Prostate gland (tissue), 2 donors: ENCODE measurements at regions not wholly inside any gene's neighbourhood (a gene's known extent, or its start where the extent isn't known, plus 50 kb on each side); places are given as distances from the start of the nearest gene placed in this dataset.

Experiments used
- DNase-seq: peaks from one replicate; pipeline ENCODE4 v3.0.0-alpha.2; 2019; ENCODE audit warnings: low spot score
- H3K27ac ChIP-seq, 2 donors: fragments of 200-600 bp; sonication (generic); 2 replicates each; pipeline ENCODE4 v1.5.1; 2017 to 2019
- H3K27me3 ChIP-seq: fragments of 200-600 bp; sonication (generic); replicated peaks from 2 replicates; pipeline ENCODE4 v1.5.1; 2019; ENCODE audit not compliant: insufficient read depth
- H3K36me3 ChIP-seq, 2 donors: fragments of 200-600 bp; sonication (generic); 1 replicate in 1 of 2; 2 replicates in 1 of 2; pipeline versions ENCODE4 v1.5.1 to v1.8.1; 2017 to 2019
- H3K4me1 ChIP-seq: fragments of 200-600 bp; sonication (generic); replicated peaks from 2 replicates; pipeline ENCODE4 v1.5.1; 2019
- H3K4me3 ChIP-seq, 2 donors: fragments of 200-600 bp; sonication (generic); 2 replicates each; pipeline ENCODE4 v1.5.1; 2017 to 2019
- H3K9me3 ChIP-seq: fragments of 200-600 bp; sonication (generic); 2 replicates; pipeline ENCODE4 v1.5.1; 2017
- CTCF ChIP-seq, 4 experiments: fragments of 200-600 bp in 2 of 4; fragments of 450-650 bp in 2 of 4; sonication (generic) in 2 of 4; IDR thresholded peaks; 1 replicate in 3 of 4; 2 replicates in 1 of 4; pipeline ENCODE4 v1.5.1; 2016 to 2019; ENCODE audit warnings: antibody characterized with exemption in 4 of 4, mild to moderate bottlenecking in 2 of 4, moderate library complexity in 2 of 4
- POLR2A ChIP-seq: fragments of 450-650 bp; IDR thresholded peaks from one replicate; pipeline ENCODE4 v1.6.1; 2016; ENCODE audit warnings: antibody characterized with exemption, mild to moderate bottlenecking
- POLR2AphosphoS5 ChIP-seq: sonication (generic); formaldehyde crosslinking; IDR thresholded peaks from one replicate; pipeline ENCODE4 v1.6.1; 2017; ENCODE audit warnings: antibody characterized with exemption
- WGBS: methylation state at CpG from one replicate; pipeline ENCODE4 v1.1.5; 2018; 5-methylcytosine and 5-hydroxymethylcytosine counted together
- intact Hi-C: fragments of 100-400 bp; cut with DNase I; formaldehyde crosslinking; loops from one replicate; pipeline ENCODE4 v1.14.2; 2022

GRCh38 chr5:168176941-168177340, 114.5 kb upstream of the WWC1 start:
- DNase-seq, result no peak
- H3K4me3 ChIP-seq, result no peak overlapping the region
- H3K27me3 ChIP-seq, result no peaks in the 10 kb centered on the region
- intact Hi-C loops, result loop anchor here (5.0 kb wide), 1 partner anchor 90 kb away; no protein-coding TSS in a partner anchor
- TF ChIP-seq POLR2A (no peak), POLR2AphosphoS5 (no peak), CTCF (IDR thresholded peaks at IDR 0.05) (no peak)
- H3K36me3 ChIP-seq, result no peaks in the 10 kb centered on the region
- whole genome bisulfite sequencing, result 94% methylated on average over 3 of the region's 3 CpGs
- no peaks in the 10 kb centered on the region for H3K9me3 ChIP-seq
- H3K27ac ChIP-seq, result no peak overlapping the region
- H3K4me1 ChIP-seq, result no peaks in the 10 kb centered on the region

GRCh38 chr5:168177831-168178450, 113.5 kb upstream of the WWC1 start:
- Histone ChIP-seq H3K27me3 (no peaks in the 10 kb centered on the region), H3K9me3 (no peaks in the 10 kb centered on the region), H3K27ac (no peak overlapping the region), H3K36me3 (no peaks in the 10 kb centered on the region), H3K4me3 (no peak overlapping the region), H3K4me1 (no peaks in the 10 kb centered on the region)
- intact Hi-C loops, result loop anchor here (5.0 kb wide), 1 partner anchor 91 kb away; no protein-coding TSS in a partner anchor
- WGBS, result 57% methylated on average over 14 of the region's 14 CpGs
- DNase-seq, result no peak
- TF ChIP-seq POLR2A (no peak), CTCF (IDR thresholded peaks at IDR 0.05) (no peak), POLR2AphosphoS5 (no peak)

- intact Hi-C loops, result loop anchor here (5.0 kb wide), 1 partner anchor 92 kb away; no protein-coding TSS in a partner anchor
- no peak for DNase-seq
These were observed 112.3 kb upstream of the WWC1 start for GRCh38 chr5:168179192-168179593.

GRCh38 chr5:168182269-168182668, 109.2 kb upstream of the WWC1 start:
- intact Hi-C loops, result no loop called here
- Histone ChIP-seq H3K4me3 (no peak overlapping the region), H3K27me3 (no peaks in the 10 kb centered on the region), H3K27ac (no peak overlapping the region), H3K4me1 (no peaks in the 10 kb centered on the region), H3K36me3 (no peaks in the 10 kb centered on the region), H3K9me3 (no peaks in the 10 kb centered on the region)
- TF ChIP-seq POLR2AphosphoS5 (no peak), POLR2A (no peak), CTCF (IDR thresholded peaks at IDR 0.05) (no peak)
- no peak for DNase-seq
- 90% methylated on average over 6 of the region's 6 CpGs for WGBS

More at GRCh38 chr5:168179192-168179593, 112.3 kb upstream of the WWC1 start:
- no peak overlapping the region for H3K27ac ChIP-seq
- no peaks in the 10 kb centered on the region for H3K36me3 ChIP-seq
- H3K9me3 ChIP-seq, result no peaks in the 10 kb centered on the region
- no peaks in the 10 kb centered on the region for H3K4me1 ChIP-seq
- 19% methylated on average over 1 of the region's 1 CpG for WGBS
- TF ChIP-seq POLR2A (no peak), POLR2AphosphoS5 (no peak), CTCF (IDR thresholded peaks at IDR 0.05) (no peak)
- H3K4me3 ChIP-seq, result no peak overlapping the region
- no peaks in the 10 kb centered on the region for H3K27me3 ChIP-seq

GRCh38 chr5:168184103-168184502, 107.3 kb upstream of the WWC1 start:
- DNase-seq, result no peak
- TF ChIP-seq CTCF (IDR thresholded peaks at IDR 0.05) (no peak), POLR2AphosphoS5 (no peak), POLR2A (no peak)
- no peak overlapping the region for H3K4me3 ChIP-seq
- H3K27ac ChIP-seq, result no peak overlapping the region
- no peaks in the 10 kb centered on the region for H3K9me3 ChIP-seq
- no peaks in the 10 kb centered on the region for H3K27me3 ChIP-seq
- WGBS, result 97% methylated on average over 2 of the region's 2 CpGs
- H3K4me1 ChIP-seq, result no peaks in the 10 kb centered on the region
- no peaks in the 10 kb centered on the region for H3K36me3 ChIP-seq
- intact Hi-C loops, result no loop called here
